GM03348 (cell line): ENCODE measurements at regions not wholly inside any gene's neighbourhood (a gene's known extent, or its start where the extent isn't known, plus 50 kb on each side); places are given as distances from the start of the nearest gene placed in this dataset.
"Not testable (repeated sequence)": the region's sequence is repeated elsewhere in the genome, so short reads cannot be mapped to it uniquely, and the experiment has no call there.

Source experiments
- DNase-seq: peaks from one replicate; pipeline ENCODE4 v3.0.0; 2012; ENCODE audit warnings: low spot score

DNA sequence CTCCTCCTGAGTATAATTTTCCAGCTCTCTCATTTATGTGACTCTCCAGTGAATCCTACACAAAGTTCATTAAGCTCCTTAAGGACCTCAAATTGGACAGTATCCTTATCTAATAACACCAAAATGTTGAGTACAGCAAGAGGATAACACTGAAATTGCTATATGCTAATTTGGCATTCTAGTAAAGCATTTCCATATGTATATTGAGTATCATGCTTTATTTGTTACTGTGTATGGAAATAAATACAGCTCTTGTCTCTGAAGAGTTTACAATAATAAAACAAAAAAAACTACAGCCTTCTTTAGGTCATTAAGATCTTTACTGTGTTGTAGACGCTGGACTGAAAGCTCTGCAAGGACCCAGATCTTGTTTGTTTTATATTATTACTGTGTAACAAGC, 1341.3 kb downstream of the ROBO1 start:
- DNase-seq: no peak

GRCh38 chr3:78427303-78427702, 1340.5 kb downstream of the ROBO1 start:
- no peak for DNase-seq

DNA sequence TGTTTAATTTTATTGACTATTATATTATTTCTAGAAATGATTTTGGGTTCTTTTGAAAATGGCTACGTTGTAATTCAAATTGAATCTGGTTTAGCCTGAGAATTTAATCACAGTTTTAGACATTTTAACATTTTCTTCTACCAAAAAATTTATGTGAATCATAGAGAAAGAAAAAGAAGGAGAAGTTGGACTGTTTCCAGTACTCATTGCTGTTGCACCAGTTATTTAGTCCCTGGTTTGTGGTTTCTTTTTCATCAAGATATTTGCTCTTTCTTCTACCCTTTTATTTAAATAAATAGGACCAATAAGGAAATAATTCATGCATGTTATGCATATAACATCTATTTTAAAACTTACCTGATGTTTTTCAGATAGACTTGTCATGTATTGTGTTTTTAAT, 1337.1 kb downstream of the ROBO1 start:
- DNase-seq: no peak

DNA sequence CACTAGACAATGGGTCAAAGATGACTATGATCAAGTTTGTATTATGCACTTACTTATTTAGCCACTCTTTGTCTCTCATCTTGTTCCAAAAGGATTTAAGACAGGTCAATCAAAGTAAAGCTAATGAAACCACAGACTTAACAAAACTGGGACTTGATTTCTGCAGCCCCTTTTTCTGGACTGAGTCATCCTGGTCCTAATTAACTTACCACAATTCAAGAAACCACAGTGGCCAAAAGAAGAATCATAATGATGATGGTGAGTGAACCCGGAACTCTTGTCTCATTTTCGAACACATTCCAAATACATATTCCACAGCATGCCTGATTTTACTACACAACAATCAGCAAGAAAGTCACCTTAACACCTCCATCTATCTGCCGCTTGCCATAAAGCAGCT, 1333.0 kb downstream of the ROBO1 start:
- DNase-seq: no peak

DNA sequence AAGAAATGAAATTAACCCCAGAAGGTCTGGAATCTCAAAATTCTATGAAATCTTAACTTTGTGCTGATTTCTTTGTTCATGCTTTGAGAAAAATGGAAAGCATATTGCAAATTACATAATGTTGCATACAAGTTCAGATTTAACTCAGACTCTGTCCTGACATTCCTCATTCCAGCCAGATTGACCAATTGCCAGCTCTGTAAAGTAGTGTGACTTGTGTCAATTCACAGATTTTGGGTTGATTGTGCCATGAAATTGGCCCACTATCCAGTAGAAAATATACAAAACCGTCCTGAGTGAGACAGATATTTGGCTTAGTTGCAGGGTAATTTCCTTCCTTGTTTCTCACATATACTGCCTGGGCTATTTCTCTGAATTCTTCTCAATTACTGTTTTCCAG, 1312.6 kb downstream of the ROBO1 start:
- no peak for DNase-seq

DNA sequence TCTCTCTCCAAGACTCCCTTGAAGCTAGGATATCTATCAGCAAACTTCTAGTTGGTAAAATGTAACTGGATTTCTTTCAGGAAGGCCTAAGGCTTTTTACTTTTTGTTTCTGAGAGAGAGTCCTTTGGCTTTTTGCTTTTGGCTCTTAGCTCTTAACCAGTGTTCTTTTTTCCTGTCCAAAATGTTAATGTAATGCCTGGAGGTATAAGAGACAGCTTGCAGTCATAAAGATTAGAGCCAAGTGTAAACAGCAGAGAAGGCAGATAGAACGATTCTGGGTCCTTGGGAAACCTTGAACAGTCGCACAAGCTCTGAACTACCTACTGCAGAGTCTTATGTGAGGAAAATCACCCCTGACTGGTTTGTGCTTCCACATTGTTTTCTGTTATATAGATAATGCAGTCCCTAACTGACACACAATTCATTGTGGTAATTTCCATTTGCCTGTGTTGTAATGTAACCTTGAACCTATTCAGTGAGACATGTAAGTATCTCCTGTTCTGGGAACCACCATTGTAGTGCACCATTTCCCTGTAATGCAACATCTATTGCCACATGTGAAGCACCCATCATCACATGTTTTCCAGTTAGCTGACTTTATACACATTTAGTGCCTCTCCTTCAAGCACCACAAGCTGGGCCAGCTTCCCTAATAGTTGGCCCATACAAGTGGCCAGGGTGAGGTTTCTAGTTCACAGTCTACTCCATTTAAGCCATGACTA, 1311.9 kb downstream of the ROBO1 start:
- no peak for DNase-seq

DNA sequence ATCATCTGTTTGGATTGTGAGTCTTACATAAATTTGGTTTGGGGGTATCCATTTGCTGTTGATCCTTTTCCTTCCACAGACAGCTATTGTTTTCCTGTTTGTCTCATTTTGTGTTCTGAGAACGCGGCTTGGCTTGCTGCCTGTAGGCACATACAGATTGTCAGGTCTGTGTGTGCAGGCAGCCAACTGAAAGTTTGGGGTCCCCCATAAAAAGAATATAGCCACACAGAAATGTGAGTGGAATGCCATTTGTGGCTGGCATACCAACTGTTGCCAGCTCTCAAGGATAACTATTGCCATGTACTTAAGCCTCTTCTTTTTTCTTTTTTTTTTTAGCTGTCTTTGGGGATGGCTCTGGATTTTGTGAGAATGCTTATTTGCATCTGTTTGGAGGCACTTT, 1308.0 kb downstream of the ROBO1 start:
- DNase-seq: no peak

GRCh38 chr3:78462021-78462420, 1305.8 kb downstream of the ROBO1 start:
- DNase-seq: no peak

GRCh38 chr3:78476076-78476475, 1291.7 kb downstream of the ROBO1 start:
- no peak for DNase-seq

DNA sequence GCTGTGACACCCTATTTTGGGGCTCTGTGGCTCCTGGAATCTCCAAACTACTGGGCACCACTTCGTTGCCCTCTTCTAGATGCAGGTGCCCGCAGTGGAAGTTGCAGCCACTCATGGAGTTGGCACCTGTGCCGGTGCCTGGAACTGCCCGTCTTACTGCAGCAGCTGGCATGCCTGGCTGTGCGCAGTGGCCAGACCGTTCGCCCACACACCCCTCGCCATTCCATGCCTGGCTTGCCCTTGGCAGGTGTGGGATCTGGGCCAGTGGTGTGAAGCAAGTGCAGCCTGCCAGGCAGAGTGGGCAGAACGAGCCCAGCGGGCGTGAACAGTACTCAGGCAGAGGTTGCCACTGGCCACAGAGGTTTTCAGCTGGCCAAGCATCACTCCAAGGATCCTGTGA, 1286.7 kb downstream of the ROBO1 start:
- no peak for DNase-seq

GRCh38 chr3:78483090-78483489, 1284.7 kb downstream of the ROBO1 start:
- DNase-seq: no peak

GRCh38 chr3:78494851-78495250, 1272.9 kb downstream of the ROBO1 start:
- no peak for DNase-seq

DNA sequence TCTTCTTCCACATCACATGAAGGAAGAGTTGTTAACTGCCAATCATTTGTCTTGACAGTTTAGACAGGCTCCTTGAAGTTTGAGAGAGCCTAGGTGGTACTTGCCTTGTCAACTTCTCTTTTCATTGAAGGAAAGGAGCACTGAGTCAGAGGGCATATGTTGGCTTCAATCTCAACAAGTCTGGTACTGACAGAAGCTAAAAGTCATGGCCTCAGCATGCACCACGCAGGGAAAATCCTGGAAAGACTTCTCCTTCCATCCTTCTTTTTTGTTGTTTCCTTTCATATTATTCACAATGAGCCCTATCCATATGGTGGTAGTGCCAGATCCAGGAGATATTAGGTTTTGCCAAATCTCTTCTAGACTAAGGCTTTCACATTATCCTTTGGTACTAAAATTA, 1272.5 kb downstream of the ROBO1 start:
- DNase-seq: no peak

DNA sequence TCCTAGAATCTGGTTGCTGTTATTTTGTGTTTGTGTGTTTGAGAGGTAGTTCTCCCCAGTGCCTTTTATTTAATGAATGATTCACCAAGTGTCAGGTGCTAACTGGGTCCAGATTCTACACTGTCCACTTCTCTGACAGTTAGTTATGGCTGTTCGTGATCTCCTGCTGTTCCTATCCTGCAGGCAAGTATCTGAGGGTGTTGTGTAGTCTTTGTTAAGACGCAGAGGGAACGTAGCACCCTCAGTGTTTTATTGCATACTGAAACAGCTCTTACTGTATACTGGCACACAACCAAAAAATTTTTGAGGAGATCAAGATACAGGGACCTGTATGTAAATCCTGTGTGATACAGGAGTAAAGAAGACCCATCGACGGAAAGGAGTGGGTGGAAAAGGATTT, 1271.3 kb downstream of the ROBO1 start:
- DNase-seq: no peak

GRCh38 chr3:78497021-78497420, 1270.8 kb downstream of the ROBO1 start:
- DNase-seq: no peak

DNA sequence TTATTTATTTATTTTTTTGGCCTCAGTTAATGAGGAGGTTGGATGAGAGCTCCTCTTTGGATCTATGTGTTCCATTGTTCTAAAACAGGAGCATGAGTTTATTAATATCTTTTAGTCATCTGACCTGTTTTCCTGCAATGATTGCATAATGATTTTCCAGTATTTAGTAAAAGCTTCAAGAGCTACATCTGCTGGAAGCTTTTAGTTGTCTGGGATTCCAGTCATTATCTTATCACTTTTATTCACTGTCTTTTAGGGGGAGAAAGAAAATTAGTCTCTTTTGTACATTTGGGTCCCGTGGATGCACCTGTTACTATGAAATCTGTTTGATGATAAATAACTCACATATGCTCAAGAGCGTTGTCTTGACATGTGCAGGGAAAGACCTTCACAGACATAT, 1270.0 kb downstream of the ROBO1 start:
- no peak for DNase-seq

DNA sequence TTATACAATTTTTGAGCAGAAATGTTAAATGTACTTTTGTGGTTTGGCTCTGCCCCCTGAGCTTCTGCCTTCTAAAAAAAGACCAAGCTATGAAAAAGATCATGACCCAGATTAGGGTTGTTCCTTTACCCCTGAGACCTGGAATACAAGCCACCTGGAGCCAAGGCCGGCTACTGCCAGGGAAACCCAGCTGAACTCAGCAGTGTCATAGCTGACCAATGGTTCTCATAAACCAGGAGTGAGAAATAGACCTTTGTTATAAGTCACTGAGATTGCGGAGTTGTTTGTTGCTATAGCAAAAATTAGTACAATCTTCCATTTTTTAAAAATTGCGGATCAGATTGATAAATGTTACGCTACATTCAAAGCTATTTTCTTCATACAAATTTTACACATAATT, 1261.7 kb downstream of the ROBO1 start:
- DNase-seq: no peak

DNA sequence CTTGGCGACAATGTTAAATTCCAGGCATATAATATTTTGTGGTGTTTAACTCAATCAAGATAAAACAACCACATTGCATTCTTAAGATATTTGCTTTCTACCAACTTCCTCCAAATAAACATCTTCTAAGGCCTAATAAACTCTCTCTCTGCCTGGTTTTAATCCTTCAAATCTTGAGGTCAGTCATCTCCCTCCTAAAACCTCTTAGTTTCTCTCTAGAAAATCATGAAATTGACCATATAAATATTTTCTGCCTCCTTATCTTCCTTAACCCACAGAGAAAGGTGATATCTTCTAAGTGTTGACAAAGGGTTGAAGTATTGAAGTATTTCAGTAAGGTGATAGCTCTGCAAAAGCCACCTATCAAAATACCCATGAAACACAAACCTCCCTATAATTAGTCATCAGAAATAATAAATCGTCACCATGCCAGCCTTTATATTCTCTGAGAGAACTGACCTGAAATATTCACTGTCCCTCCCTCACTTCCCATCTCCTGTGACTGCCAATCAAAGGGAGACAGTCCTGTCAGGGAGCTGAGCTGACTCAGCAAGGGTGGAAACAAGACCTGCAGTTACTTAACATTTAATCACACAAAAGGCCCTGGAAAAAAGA, 1261.1 kb downstream of the ROBO1 start:
- peak; percentile 4 for DNase-seq

DNA sequence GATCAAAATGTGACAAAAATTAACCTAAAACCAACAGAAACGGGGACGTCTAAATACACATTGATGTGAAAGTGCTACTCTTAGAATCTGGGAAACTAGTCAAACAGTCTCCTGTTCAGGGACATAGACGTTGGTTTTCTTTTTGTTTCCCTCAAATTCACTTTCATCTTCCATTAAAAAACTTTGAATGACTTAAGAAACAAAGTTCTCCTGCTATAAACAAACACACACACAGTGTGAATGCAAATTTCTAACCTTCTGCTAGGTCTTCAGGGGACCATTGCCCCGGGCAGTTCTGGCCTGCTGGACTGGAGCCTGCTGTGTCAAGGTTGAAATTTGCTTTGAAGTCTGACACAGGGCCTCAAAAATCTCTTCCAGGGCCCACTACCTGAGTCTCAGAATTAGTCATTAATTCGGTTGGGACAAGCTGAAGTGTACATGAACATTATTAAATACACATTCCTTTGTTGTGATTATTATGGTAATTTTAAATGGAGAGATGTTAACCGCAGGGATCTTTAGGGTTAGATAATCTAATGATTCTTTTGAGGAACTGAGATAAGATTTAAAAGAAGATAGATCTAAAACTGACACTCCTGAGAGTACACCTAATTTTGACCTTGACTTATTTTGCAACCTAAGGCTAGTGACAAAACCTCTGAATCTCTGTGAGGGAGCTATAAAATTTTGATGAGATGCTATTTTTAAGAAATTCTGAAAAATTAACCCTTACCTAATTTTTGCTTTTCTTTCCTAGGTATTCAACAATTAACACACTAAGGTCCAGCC, 1260.4 kb downstream of the ROBO1 start:
- no peak for DNase-seq

GRCh38 chr3:78511840-78512239, 1256.0 kb downstream of the ROBO1 start:
- DNase-seq: no peak

DNA sequence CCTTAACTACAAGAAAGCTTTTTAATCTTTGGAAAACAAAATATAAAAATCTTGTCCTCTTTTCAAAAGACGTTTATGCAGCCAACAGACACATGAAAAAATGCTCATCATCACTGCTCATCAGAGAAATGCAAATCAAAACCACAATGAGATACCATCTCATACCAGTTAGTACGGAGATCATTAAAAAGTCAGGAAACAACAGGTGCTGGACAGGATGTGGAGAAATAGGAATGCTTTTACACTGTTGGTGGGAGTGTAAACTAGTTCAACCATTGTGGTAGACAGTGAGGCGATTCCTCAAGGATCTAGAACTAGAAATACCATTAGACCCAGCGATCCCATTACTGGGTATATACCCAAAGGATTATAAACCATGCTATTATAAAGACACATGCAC, 1255.0 kb downstream of the ROBO1 start:
- DNase-seq: not testable (repeated sequence)

GRCh38 chr3:78516437-78516836, 1251.4 kb downstream of the ROBO1 start:
- DNase-seq: no peak

- DNase-seq: no peak
Measured at GRCh38 chr3:78516937-78517336, 1250.9 kb downstream of the ROBO1 start.
